ENCODE measurements at regions not wholly inside any gene's neighbourhood (a gene's known extent, or its start where the extent isn't known, plus 50 kb on each side); places are given as distances from the start of the nearest gene placed in this dataset.

GRCh38 chr14:66139432-66139831, 346.7 kb upstream of the CCDC196 start:
- H4K91ac ChIP-seq (ENCODE audit: insufficient read depth, low read depth, low read length) = no peak overlapping the region
- no peak overlapping the region for H3K4me3 ChIP-seq (ENCODE audit: insufficient read depth, low read depth, low read length)
- H3K9ac ChIP-seq (ENCODE audit: low read depth, low read length) = no peak overlapping the region
- H4K5ac ChIP-seq (ENCODE audit: low read depth, low read length) = no peak overlapping the region
- no peak overlapping the region for H2AFZ ChIP-seq (replicated peaks; ENCODE audit: low read length, poor library complexity)
- H4K20me1 ChIP-seq (ENCODE audit: insufficient read depth, low read length) = no peaks in the 10 kb centered on the region
- ATAC-seq (ENCODE audit: low read depth) (no peak), DNase-seq (no peak)
- no peak overlapping the region for H2BK20ac ChIP-seq (ENCODE audit: low read depth, low read length)
- H3K79me1 ChIP-seq (ENCODE audit: low read depth in 1 of 2, low read length in 2 of 2) = no peaks in the 10 kb centered on the region
- no peak overlapping the region for H3K14ac ChIP-seq (replicated peaks; ENCODE audit: low read depth, low read length)
- H3K27ac ChIP-seq (ENCODE audit: insufficient read depth, low read length) = no peak overlapping the region
- ChIA-PET CTCF (no interaction called here), POLR2A (ENCODE audit: unreplicated experiment) (no interaction called here)
- no peak overlapping the region for H3K4ac ChIP-seq (ENCODE audit: low read depth, low read length)
- peaks cover 22% of the 10 kb centered on the region for H3K9me3 ChIP-seq (ENCODE audit: control insufficient read depth, insufficient read depth, low read length)
- no peak overlapping the region for H2AK5ac ChIP-seq (ENCODE audit: low read depth, low read length)
- intact Hi-C loops (cut with micrococcal nuclease) (no loop called here), dilution Hi-C loops (cut with HindIII; ENCODE audit: low sequenced_read_pairs, unreplicated experiment) (no loop called here), in situ Hi-C loops (cut with MboI; ENCODE audit: low sequenced_read_pairs) (no loop called here)
- H3K36me3 ChIP-seq (ENCODE audit: control insufficient read depth, insufficient read depth, low read length) = no peaks in the 10 kb centered on the region
- no peak overlapping the region for H4K8ac ChIP-seq (ENCODE audit: low read depth in 2 of 2, low read length in 2 of 2)
- no TSS peak for BruUV-seq (replicated peaks)
- H3K23ac ChIP-seq (ENCODE audit: low read depth, low read length) = no peak overlapping the region
- no peak overlapping the region for H3K4me2 ChIP-seq (ENCODE audit: low read depth, low read length)
- H2BK120ac ChIP-seq (ENCODE audit: low read depth, low read length) = no peak overlapping the region
- H3K27me3 ChIP-seq (ENCODE audit: control insufficient read depth, insufficient read depth, low read length) = no peaks in the 10 kb centered on the region
- TF ChIP-seq MAFK (IDR thresholded peaks at IDR 0.05; ENCODE audit: low read depth, low read length) = no peak
- no peak for TF ChIP-seq RAD21 (IDR thresholded peaks at IDR 0.05; ENCODE audit: low read length)
- no peak for TF ChIP-seq SMC3 (IDR thresholded peaks at IDR 0.05; ENCODE audit: low read depth, low read length)
- TF ChIP-seq RCOR1 (IDR thresholded peaks at IDR 0.05; ENCODE audit: insufficient replicate concordance, low read length) = no peak
- TF ChIP-seq CEBPB (IDR thresholded peaks at IDR 0.05; ENCODE audit: low read depth, low read length) = no peak
- TF ChIP-seq NFE2L2 (IDR thresholded peaks at IDR 0.05; ENCODE audit: low read depth, low read length) = no peak
- no peak for TF ChIP-seq POLR2A (IDR thresholded peaks at IDR 0.05; ENCODE audit: low read depth, low read length)
- TF ChIP-seq BHLHE40 (IDR thresholded peaks at IDR 0.05; ENCODE audit: low read depth, low read length) = no peak
- TF ChIP-seq CHD1 (IDR thresholded peaks at IDR 0.05; ENCODE audit: low read depth, low read length) = no peak
- TF ChIP-seq USF2 (IDR thresholded peaks at IDR 0.05; ENCODE audit: low read depth, low read length) = no peak
- TF ChIP-seq CTCF (conservative IDR thresholded peaks at IDR 0.05; ENCODE audit: low read depth, low read length) = no peak
- no peak overlapping the region for H3K18ac ChIP-seq (ENCODE audit: low read depth, low read length)
- no peak overlapping the region for H3K56ac ChIP-seq (ENCODE audit: extremely low read depth, insufficient read depth, low read length)
- H2AK9ac ChIP-seq (replicated peaks; ENCODE audit: low read depth, low read length, poor library complexity) = no peak overlapping the region
- no peak overlapping the region for H2BK5ac ChIP-seq (ENCODE audit: low read depth, low read length, poor library complexity, severe bottlenecking)
- H3K4me1 ChIP-seq (ENCODE audit: control insufficient read depth, insufficient read depth, low read length) = no peaks in the 10 kb centered on the region
- H2BK15ac ChIP-seq (ENCODE audit: low read depth, low read length) = no peak overlapping the region
- no peaks in the 10 kb centered on the region for H3K9me1 ChIP-seq (ENCODE audit: insufficient read depth, low read length)
